Gastroesophageal sphincter (tissue), 4 donors: ENCODE measurements at regions not wholly inside any gene's neighbourhood (a gene's known extent, or its start where the extent isn't known, plus 50 kb on each side); places are given as distances from the start of the nearest gene placed in this dataset.

Source experiments
- ATAC-seq: fragments of 150-250 bp; one replicate; pipeline ENCODE4 v1.9.1; 2016; ENCODE audit warnings: mild to moderate bottlenecking, moderate library complexity
- H3K27ac ChIP-seq, 4 donors: fragments of 200-600 bp; sonication (generic) in 3 of 4; 1 replicate in 3 of 4; 2 replicates in 1 of 4; pipeline ENCODE4 v1.5.1; 2016 to 2019
- H3K27me3 ChIP-seq: fragments of 200-600 bp; sonication (generic); one replicate; pipeline ENCODE4 v1.5.1; 2019
- H3K36me3 ChIP-seq, 2 donors: fragments of 200-600 bp; sonication (generic); one replicate each; pipeline ENCODE4 v1.5.1; 2019; ENCODE audit warnings: control low read depth in 1 of 2
- H3K4me1 ChIP-seq, 3 donors: fragments of 200-600 bp; sonication (generic); 1 replicate in 2 of 3; 2 replicates in 1 of 3; pipeline ENCODE4 v1.5.1; 2016 to 2019; ENCODE audit warnings: control low read depth in 2 of 3
- H3K4me3 ChIP-seq, 2 donors: fragments of 200-600 bp; sonication (generic); one replicate each; pipeline ENCODE4 v1.5.1; 2019; ENCODE audit warnings: mild to moderate bottlenecking in 1 of 2, moderate library complexity in 1 of 2
- H3K9me3 ChIP-seq, 3 donors: fragments of 200-600 bp; sonication (generic); one replicate each; pipeline ENCODE4 v1.5.1; 2017 to 2019; ENCODE audit warnings: control low read depth in 2 of 3
- CTCF ChIP-seq, 4 experiments: fragments of 200-600 bp in 2 of 4; fragments of 450-650 bp in 2 of 4; sonication (generic) in 1 of 4; IDR thresholded peaks; one replicate each; pipeline ENCODE4 v1.5.1; 2017 to 2019; ENCODE audit warnings: antibody characterized with exemption in 4 of 4, mild to moderate bottlenecking in 2 of 4, moderate library complexity in 2 of 4
- EP300 ChIP-seq: sonication (generic); formaldehyde crosslinking; IDR thresholded peaks from one replicate; pipeline ENCODE4 v1.6.1; 2017; ENCODE audit warnings: antibody characterized with exemption, mild to moderate bottlenecking
- POLR2A ChIP-seq, 2 donors: fragments of 450-650 bp; IDR thresholded peaks; one replicate each; pipeline ENCODE4 v1.6.1; 2017; ENCODE audit warnings: antibody characterized with exemption in 2 of 2, mild to moderate bottlenecking in 2 of 2, moderate library complexity in 1 of 2
- POLR2AphosphoS5 ChIP-seq: sonication (generic); formaldehyde crosslinking; IDR thresholded peaks from one replicate; pipeline ENCODE4 v1.6.1; 2017; ENCODE audit warnings: antibody characterized with exemption
- WGBS, 2 donors: methylation state at CpG; one replicate each; pipeline ENCODE4 v1.1.5; 2018; ENCODE audit warnings: low coverage in 1 of 2; 5-methylcytosine and 5-hydroxymethylcytosine counted together

DNA sequence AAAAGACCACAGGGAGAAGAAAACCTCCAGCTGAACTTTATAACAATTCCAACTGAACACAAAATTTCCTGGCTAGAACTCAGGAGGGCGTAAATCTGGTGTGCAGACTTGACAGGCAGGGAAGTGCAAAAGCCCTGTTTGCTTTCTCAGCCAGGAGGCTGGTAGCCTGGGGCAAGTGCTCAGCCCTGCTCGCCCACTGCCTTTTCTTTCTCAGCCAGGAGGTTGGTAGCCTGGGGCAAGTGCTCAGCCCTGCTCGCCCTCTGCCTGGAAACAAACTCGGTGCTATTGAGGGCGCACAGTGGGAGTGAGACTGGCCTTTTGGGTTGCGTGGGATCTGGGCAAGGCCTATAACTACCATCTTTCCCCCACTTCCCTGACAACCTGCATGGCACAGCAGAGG, 275.4 kb upstream of the MAOA start:
- H3K9me3 ChIP-seq = no peaks in the 10 kb centered on the region
- no peaks in the 10 kb centered on the region for H3K4me1 ChIP-seq
- no peaks in the 10 kb centered on the region for H3K27me3 ChIP-seq
- no peak for ATAC-seq
- no peak overlapping the region for H3K4me3 ChIP-seq
- WGBS, 2 donors = no CpG with 5 or more reads among the region's 6 CpGs
- no peak for TF ChIP-seq POLR2AphosphoS5
- TF ChIP-seq POLR2A (IDR thresholded peaks at IDR 0.05) = no peak
- TF ChIP-seq EP300 = no peak
- TF ChIP-seq CTCF (IDR thresholded peaks at IDR 0.05) = no peak
- H3K27ac ChIP-seq = no peak overlapping the region
- H3K36me3 ChIP-seq = no peaks in the 10 kb centered on the region

- Histone ChIP-seq H3K27me3 (no peaks in the 10 kb centered on the region), H3K9me3 (no peaks in the 10 kb centered on the region), H3K4me1 (no peaks in the 10 kb centered on the region), H3K4me3 (no peak overlapping the region), H3K27ac (no peak overlapping the region), H3K36me3 (no peaks in the 10 kb centered on the region)
- no peak for ATAC-seq
- no peak for TF ChIP-seq POLR2A (IDR thresholded peaks at IDR 0.05)
- no peak for TF ChIP-seq POLR2AphosphoS5
- TF ChIP-seq CTCF (IDR thresholded peaks at IDR 0.05) = no peak
- TF ChIP-seq EP300 = no peak
- WGBS, 2 donors = 60 to 80% methylated on average over 1 of the region's 1 CpG
These were observed 269.2 kb upstream of the MAOA start for GRCh38 chrX:43386875-43387274.

GRCh38 chrX:43405191-43405590, 250.9 kb upstream of the MAOA start:
- WGBS, 2 donors = 29 to 57% methylated on average over 1 of the region's 1 CpG
- Histone ChIP-seq H3K9me3 (no peaks in the 10 kb centered on the region), H3K4me1 (no peaks in the 10 kb centered on the region), H3K27ac (no peak overlapping the region), H3K4me3 (no peak overlapping the region), H3K27me3 (no peaks in the 10 kb centered on the region), H3K36me3 (no peaks in the 10 kb centered on the region)
- ATAC-seq = no peak
- TF ChIP-seq POLR2A (IDR thresholded peaks at IDR 0.05) (no peak), POLR2AphosphoS5 (no peak), EP300 (no peak), CTCF (IDR thresholded peaks at IDR 0.05) (no peak)

GRCh38 chrX:43423876-43424275, 232.2 kb upstream of the MAOA start:
- Histone ChIP-seq H3K4me3 (no peak overlapping the region), H3K4me1 (no peaks in the 10 kb centered on the region), H3K36me3 (no peaks in the 10 kb centered on the region), H3K27me3 (no peaks in the 10 kb centered on the region), H3K27ac (no peak overlapping the region), H3K9me3 (no peaks in the 10 kb centered on the region)
- no peak for ATAC-seq
- TF ChIP-seq POLR2A (IDR thresholded peaks at IDR 0.05) = no peak

DNA sequence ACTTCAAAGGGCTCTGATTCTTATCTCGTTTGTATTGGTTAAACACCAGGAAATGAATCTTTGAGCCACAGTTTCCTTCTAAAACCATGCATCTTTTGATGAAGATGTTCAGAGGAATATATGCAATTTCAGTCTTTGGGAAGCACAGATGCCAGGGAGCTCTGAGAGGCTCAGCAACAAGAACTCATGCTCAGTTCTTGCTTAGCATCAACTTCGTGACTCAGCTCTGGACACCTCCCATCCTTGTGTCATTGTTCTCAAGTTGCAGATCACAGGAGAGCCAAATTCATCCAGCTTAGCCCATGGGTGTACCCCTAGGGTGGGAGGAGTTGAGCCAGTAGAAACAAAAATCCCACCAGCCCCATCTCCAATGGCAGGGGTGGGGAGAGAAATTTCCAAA, 219.6 kb upstream of the MAOA start:
- Histone ChIP-seq H3K27me3 (no peaks in the 10 kb centered on the region), H3K4me1 (no peaks in the 10 kb centered on the region), H3K27ac (no peak overlapping the region), H3K4me3 (no peak overlapping the region), H3K9me3 (no peaks in the 10 kb centered on the region), H3K36me3 (no peaks in the 10 kb centered on the region)
- ATAC-seq = no peak
- TF ChIP-seq POLR2AphosphoS5 (no peak), EP300 (no peak), CTCF (IDR thresholded peaks at IDR 0.05) (no peak), POLR2A (IDR thresholded peaks at IDR 0.05) (no peak)
- 46 to 70% methylated on average over 1 to 2 of the region's 2 CpGs for WGBS, 2 donors

DNA sequence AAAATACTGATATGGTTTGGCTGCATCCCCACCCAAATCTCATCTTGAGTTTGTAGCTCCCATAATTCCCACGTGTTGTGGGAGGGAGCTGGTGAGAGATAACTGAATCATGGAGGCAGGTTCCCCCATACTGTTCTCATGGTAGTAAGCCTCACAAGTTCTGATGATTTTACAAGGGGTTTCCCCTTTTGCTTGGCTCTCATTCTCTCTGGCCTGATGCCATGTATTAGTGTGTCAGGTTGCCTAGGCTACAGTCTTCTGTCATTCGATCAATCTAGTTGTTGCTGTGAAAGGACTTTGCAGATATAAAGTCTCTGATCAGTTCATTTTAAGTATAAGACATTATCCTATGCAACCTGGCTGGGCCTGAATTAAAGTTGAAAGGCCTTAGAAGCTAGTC, 209.3 kb upstream of the MAOA start:
- Histone ChIP-seq H3K27me3 (no peaks in the 10 kb centered on the region), H3K36me3 (no peaks in the 10 kb centered on the region), H3K4me1 (no peaks in the 10 kb centered on the region), H3K9me3 (peaks cover 0 to 3% (median 0%) of the 10 kb centered on the region in 3 donors), H3K4me3 (no peak overlapping the region), H3K27ac (no peak overlapping the region)
- no peak for TF ChIP-seq EP300
- TF ChIP-seq POLR2A (IDR thresholded peaks at IDR 0.05) = no peak
- no peak for TF ChIP-seq CTCF (IDR thresholded peaks at IDR 0.05)
- TF ChIP-seq POLR2AphosphoS5 = no peak
- no peak for ATAC-seq
- WGBS, 2 donors = 80% methylated on average over 1 of the region's 2 CpGs
